ENCODE measurements at regions not wholly inside any gene's neighbourhood (a gene's known extent, or its start where the extent isn't known, plus 50 kb on each side); places are given as distances from the start of the nearest gene placed in this dataset.

GRCh38 chr5:124561451-124561850 is 185.0 kb downstream of the ZNF608 start:
- WGBS: 95% methylated on average over 2 of the region's 2 CpGs

More at GRCh38 chr5:124561451-124561850, 185.0 kb downstream of the ZNF608 start:
- H3K36me3 ChIP-seq (ENCODE audit: control insufficient read depth in 4 of 4, insufficient read depth in 3 of 4, low read depth in 1 of 4, low read length in 3 of 4): no peaks in the 10 kb centered on the region
- no peaks in the 10 kb centered on the region for H3K9me3 ChIP-seq (ENCODE audit: control insufficient read depth in 4 of 4, low read length in 3 of 4)
- H3K4me1 ChIP-seq (ENCODE audit: control insufficient read depth in 4 of 4, insufficient read depth in 4 of 4, low read length in 3 of 4): no peaks in the 10 kb centered on the region
- H3K9ac ChIP-seq (ENCODE audit: low read depth in 1 of 2, low read length in 2 of 2): no peak overlapping the region
- no peak for DNase-seq (ENCODE audit: low spot score)
- TF ChIP-seq RAD21 (IDR thresholded peaks at IDR 0.05) (no peak), FOXA1 (IDR thresholded peaks at IDR 0.05) (no peak), RXRA (IDR thresholded peaks at IDR 0.05) (no peak), EGR1 (IDR thresholded peaks at IDR 0.05; ENCODE audit: low read depth in 2 of 2) (no peak), NR2F2 (IDR thresholded peaks at IDR 0.05) (no peak), MAX (IDR thresholded peaks at IDR 0.05) (no peak), YY1 (IDR thresholded peaks at IDR 0.05) (no peak), TAF1 (conservative IDR thresholded peaks at IDR 0.05) (no peak), GABPA (IDR thresholded peaks at IDR 0.05 in 1 of 2, conservative IDR thresholded peaks at IDR 0.05 in 1 of 2) (no peak), HNF4G (IDR thresholded peaks at IDR 0.05) (no peak), REST (IDR thresholded peaks at IDR 0.05) (no peak), JUND (IDR thresholded peaks at IDR 0.05) (no peak), HNF4A (conservative IDR thresholded peaks at IDR 0.05) (no peak), ATF3 (IDR thresholded peaks at IDR 0.05) (no peak), ZBTB33 (IDR thresholded peaks at IDR 0.05) (no peak), CTCF (IDR thresholded peaks at IDR 0.05; ENCODE audit: low read depth, low read length, missing input control) (no peak), FOXA2 (IDR thresholded peaks at IDR 0.05) (no peak), SP1 (IDR thresholded peaks at IDR 0.05) (no peak)
- no peak overlapping the region for H3K4me3 ChIP-seq (ENCODE audit: low read depth in 1 of 3, low read length in 3 of 3)
- H3K27ac ChIP-seq (ENCODE audit: low read depth in 1 of 2, low read length in 2 of 2): no peak overlapping the region
- no peaks in the 10 kb centered on the region for H3K27me3 ChIP-seq (ENCODE audit: control insufficient read depth in 4 of 4, insufficient read depth in 4 of 4, low read length in 3 of 4)
